ENCODE measurements at regions not wholly inside any gene's neighbourhood (a gene's known extent, or its start where the extent isn't known, plus 50 kb on each side); places are given as distances from the start of the nearest gene placed in this dataset.
A peak's percentile ranks its signal among the peaks of the same experiment; 100 is the strongest.

- no peak for DNase-seq (ENCODE audit: low read depth in 2 of 2)
Observed at GRCh38 chr3:159787794-159788205, 200.8 kb upstream of the IL12A start.

GRCh38 chr3:159788291-159788690, 200.3 kb upstream of the IL12A start:
- DNase-seq (ENCODE audit: low read depth in 2 of 2) = no peak

GRCh38 chr3:159789017-159789416, 199.6 kb upstream of the IL12A start:
- DNase-seq (ENCODE audit: low read depth in 2 of 2) = no peak

GRCh38 chr3:159789742-159790635, 198.6 kb upstream of the IL12A start:
- DNase-seq (ENCODE audit: low read depth in 2 of 2) = no peak

DNA sequence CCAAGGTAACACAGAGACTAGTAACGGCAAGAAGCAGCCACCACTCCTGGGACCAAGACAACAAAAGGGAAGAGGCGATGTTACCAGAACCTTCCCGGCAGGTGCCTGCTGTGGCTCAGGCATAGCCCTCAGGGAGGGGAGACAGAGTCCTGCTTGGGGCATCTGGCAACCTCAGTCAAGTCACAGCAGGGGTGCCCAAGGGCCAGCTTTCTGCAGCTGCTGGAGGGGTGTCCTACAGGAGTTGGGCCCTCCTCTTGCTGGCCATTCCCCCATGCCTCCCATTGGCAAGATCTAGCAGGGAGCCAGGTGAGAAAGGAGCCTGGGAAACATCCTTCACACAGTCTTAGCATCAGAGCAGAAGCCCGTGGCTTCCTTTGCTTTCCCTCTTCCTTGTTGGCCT, 197.3 kb upstream of the IL12A start:
- no peak for DNase-seq (ENCODE audit: low read depth in 2 of 2)

- DNase-seq (ENCODE audit: low read depth in 2 of 2) = no peak
Observed at GRCh38 chr3:159792070-159792469, 196.6 kb upstream of the IL12A start.

- no peak for DNase-seq (ENCODE audit: low read depth in 2 of 2)
Observed at GRCh38 chr3:159795042-159795441, 193.6 kb upstream of the IL12A start.

GRCh38 chr3:159795681-159796175, 192.9 kb upstream of the IL12A start:
- no peak for DNase-seq (ENCODE audit: low read depth in 2 of 2)

GRCh38 chr3:159796226-159796625, 192.4 kb upstream of the IL12A start:
- DNase-seq (ENCODE audit: low read depth in 2 of 2) = no peak

GRCh38 chr3:159796744-159797143, 191.9 kb upstream of the IL12A start:
- DNase-seq (ENCODE audit: low read depth in 2 of 2) = no peak

GRCh38 chr3:159797771-159798170, 190.9 kb upstream of the IL12A start:
- DNase-seq (ENCODE audit: low read depth in 2 of 2) = no peak

DNA sequence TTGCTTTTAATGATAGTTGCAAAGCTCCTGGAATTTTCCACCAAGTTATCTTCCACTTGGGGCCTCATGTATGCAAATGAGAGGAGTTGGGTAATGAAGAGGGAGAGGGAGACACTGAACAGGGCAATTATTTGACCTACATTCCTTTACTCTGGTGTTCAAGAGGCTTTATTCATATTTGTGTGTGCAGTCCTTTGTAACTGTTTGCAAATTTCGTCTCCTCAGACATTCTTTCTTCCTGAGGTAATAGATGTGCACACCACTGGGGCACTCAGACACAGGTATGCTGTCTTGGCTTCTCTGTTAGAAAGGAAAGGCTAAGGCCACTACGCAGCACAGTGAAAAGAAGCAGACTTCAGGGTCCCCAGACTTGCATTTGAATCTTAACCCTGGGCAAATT, 189.7 kb upstream of the IL12A start:
- no peak for DNase-seq (ENCODE audit: low read depth in 2 of 2)

- DNase-seq (ENCODE audit: low read depth in 2 of 2) = no peak
Observed at GRCh38 chr3:159800434-159801155, 188.0 kb upstream of the IL12A start.

DNA sequence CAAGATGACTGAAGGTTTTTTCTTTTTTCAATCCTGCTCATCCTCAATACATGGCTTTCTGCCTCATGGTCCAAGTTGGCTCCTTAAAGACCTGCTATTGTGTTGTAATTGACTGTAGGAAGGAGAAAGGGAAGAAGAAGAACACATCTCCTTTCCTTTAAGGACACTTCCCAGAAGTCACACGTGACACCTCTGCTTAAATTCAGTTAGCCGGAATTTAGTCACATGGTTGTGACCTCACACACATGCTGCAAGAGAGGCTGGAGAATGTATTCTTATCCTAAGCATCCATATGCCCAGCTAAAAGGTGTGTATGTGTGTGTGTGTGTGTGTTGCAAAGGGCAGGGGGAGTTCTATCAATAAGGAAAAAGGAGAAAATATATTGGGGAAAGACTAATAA, 185.8 kb upstream of the IL12A start:
- DNase-seq (ENCODE audit: low read depth in 2 of 2) = no peak

- DNase-seq (ENCODE audit: low read depth in 2 of 2) = no peak
Observed at GRCh38 chr3:159803459-159803858, 185.2 kb upstream of the IL12A start.

DNA sequence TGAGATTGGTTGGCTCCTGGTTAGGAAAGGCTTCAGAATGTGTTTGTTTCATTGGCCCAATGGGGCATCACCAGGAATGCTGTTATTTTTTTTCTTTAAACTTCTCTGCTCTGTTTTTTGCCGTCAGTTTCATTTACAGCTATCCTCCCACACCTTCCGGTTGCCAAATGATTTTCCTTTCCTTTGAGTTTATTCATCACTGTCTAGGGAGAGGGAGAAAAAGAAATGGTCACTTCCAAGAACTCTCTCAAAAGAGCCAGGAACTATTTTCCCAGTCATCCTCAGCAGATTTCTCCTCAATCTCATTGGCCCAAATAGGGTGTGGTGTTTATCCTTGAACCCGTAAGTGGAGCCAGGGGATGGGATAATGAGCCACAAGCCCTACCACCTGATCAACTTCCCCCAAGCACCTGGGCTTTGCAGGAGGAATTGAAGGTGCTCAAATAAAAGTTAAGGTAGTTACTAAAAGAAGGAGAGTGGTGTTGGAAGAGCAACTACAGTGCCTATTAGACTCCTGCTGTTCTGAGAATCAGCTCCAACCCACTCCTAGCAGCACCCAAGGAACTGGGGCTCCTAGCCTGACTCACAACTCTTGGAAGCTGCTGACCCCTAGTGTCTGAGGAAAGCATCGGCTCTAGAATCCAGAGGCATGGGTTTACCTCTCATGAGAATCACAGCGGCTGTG, 183.8 kb upstream of the IL12A start:
- DNase-seq (ENCODE audit: low read depth in 2 of 2) = peak in 1 of 2 donors; percentile 2

DNA sequence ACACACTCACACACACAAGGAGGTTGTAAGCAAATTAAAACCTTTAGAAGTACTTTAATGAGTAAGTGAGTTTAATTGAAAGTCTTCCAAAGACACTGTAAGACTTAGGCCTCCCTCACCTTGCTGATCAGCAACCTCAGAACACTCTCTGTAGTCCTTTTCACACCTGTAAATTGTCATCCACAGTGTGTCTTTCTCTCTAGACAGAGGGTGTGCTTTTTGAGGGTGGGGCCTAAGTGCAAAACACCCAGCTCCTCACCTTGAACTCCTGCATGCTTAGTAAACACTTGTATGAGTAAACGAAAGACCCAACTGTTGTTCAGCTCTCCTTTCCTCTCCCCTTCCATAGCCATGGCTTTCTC, 183.2 kb upstream of the IL12A start:
- no peak for DNase-seq (ENCODE audit: low read depth in 2 of 2)

DNA sequence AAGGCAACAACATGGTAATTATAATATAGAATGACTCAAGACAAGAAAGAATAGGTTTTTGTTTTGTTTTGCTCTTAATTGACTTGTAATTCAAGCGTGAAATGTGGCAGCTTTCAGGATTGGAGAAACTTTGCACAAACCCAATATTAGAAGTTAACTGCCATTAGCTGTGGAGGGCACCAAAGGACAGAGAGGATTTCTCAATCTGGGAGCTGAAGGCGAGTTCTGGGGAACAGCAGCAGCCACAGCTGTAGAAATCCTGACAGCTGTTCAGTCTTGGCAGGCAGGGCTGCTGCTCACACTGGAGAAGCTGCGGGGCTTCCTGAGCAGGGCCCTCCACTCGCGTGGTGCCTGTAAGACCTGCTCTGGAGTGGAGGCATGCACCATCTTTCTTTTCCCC, 182.2 kb upstream of the IL12A start:
- no peak for DNase-seq (ENCODE audit: low read depth in 2 of 2)

- no peak for DNase-seq (ENCODE audit: low read depth in 2 of 2)
Observed at GRCh38 chr3:159807137-159808040, 181.2 kb upstream of the IL12A start.

DNA sequence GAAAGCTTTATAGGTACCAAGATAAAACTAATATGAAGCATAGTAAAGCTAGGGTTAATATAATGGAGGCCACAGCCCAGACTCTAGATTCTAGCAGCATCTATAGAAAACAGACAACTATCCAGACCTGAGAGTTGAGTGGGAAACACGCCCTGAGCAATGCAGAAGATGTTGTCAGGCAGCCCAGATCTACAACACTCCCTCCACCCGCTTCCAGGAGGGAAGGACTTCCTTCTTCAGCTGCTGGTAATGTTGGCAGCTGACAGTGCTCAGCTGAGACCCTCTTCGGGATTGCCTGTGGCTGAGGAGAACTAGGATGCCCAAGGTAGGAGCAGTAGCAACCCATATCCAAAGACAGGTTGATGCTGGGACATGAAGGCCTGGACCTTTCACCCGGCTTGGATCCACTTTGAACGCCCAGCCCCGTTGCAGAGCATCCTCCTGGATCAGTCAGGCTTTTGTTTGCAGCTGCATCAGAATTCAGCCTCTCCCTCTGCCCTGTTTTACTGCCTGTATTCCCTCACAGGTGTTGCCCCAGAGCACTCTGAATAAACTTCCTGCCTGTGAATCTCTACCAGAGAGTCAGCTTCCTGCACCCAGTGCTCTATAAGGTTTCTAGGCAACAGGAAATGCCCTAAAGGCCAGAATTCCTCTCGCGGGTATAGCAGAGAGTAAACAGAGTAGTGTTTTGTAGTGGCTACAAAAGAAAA, 174.7 kb upstream of the IL12A start:
- no peak for DNase-seq (ENCODE audit: low read depth in 2 of 2)

GRCh38 chr3:159816512-159816911, 172.1 kb upstream of the IL12A start:
- no peak for DNase-seq (ENCODE audit: low read depth in 2 of 2)
